Vagina (tissue), 2 donors: ENCODE measurements at regions not wholly inside any gene's neighbourhood (a gene's known extent, or its start where the extent isn't known, plus 50 kb on each side); places are given as distances from the start of the nearest gene placed in this dataset.

Experiments used
- CTCF ChIP-seq, 3 experiments: fragments of 450-650 bp in 2 of 3; fragments of 200-600 bp in 1 of 3; sonication (generic) in 1 of 3; IDR thresholded peaks; one replicate each; pipeline ENCODE4 v1.5.1; 2017 to 2019; ENCODE audit warnings: antibody characterized with exemption in 3 of 3, mild to moderate bottlenecking in 2 of 3, moderate library complexity in 2 of 3
- POLR2A ChIP-seq, 2 donors: fragments of 450-650 bp; IDR thresholded peaks; one replicate each; pipeline ENCODE4 v1.6.1; 2017; ENCODE audit warnings: antibody characterized with exemption in 2 of 2, mild to moderate bottlenecking in 2 of 2, moderate library complexity in 2 of 2
- POLR2AphosphoS5 ChIP-seq, 2 donors: sonication (generic); formaldehyde crosslinking; IDR thresholded peaks; one replicate each; pipeline ENCODE4 v1.9.0; 2017; ENCODE audit warnings: antibody characterized with exemption in 2 of 2, mild to moderate bottlenecking in 2 of 2, low read depth in 1 of 2; ENCODE audit not compliant: insufficient read depth in 1 of 2

DNA sequence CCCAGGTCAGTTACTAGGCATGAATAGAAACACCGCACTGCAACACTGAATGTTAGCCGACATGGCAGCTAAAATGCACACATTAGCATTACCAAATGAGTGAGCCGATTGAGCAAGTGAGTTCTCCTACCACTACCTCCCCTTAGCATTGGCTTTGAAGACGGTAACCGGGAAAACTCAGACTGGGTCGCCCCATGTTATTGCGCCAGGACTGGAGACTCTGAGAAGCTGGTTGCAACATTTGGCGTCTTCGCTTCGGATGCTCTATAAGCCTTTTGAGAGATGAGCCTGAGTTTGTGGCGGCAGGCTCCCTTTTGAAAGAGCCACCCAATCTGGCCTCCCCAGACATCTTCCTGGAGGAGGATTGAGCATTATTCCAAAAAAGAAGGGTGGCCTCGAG is 68.5 kb upstream of the POMP start:
- TF ChIP-seq CTCF (IDR thresholded peaks at IDR 0.05) (no peak), POLR2A (IDR thresholded peaks at IDR 0.05) (no peak), POLR2AphosphoS5 (IDR thresholded peaks at IDR 0.05; ENCODE audit: insufficient read depth in 1 of 2, low read depth in 1 of 2) (no peak)
